Spleen (tissue), 11 donors: ENCODE measurements at regions not wholly inside any gene's neighbourhood (a gene's known extent, or its start where the extent isn't known, plus 50 kb on each side); places are given as distances from the start of the nearest gene placed in this dataset.

Experiments
- DNase-seq: peaks from one replicate; pipeline ENCODE4 v3.0.0-alpha.2; 2020
- H3K27ac ChIP-seq, 8 donors: fragments of 200-600 bp; sonication (generic) in 7 of 8; 1 replicate in 4 of 8; 2 replicates in 4 of 8; pipeline versions ENCODE4 v1.5.0 to v1.8.0; 2016 to 2021; ENCODE audit warnings: inconsistent platforms in 4 of 8, mild to moderate bottlenecking in 4 of 8, moderate library complexity in 1 of 8
- H3K27me3 ChIP-seq, 7 donors: fragments of 200-600 bp; sonication (generic) in 6 of 7; replicated peaks in 1 of 7; 1 replicate in 4 of 7; 2 replicates in 3 of 7; pipeline versions ENCODE4 v1.5.0 to v1.8.0; 2016 to 2021; ENCODE audit warnings: inconsistent platforms in 3 of 7, mild to moderate bottlenecking in 1 of 7
- H3K36me3 ChIP-seq, 6 donors: fragments of 200-600 bp; sonication (generic) in 5 of 6; 1 replicate in 4 of 6; 2 replicates in 2 of 6; pipeline versions ENCODE4 v1.5.0 to v1.8.0; 2016 to 2021; ENCODE audit warnings: inconsistent platforms in 2 of 6
- H3K4me1 ChIP-seq, 6 donors: fragments of 200-600 bp; sonication (generic) in 5 of 6; 1 replicate in 3 of 6; 2 replicates in 3 of 6; pipeline versions ENCODE4 v1.5.0 to v1.8.0; 2016 to 2021; ENCODE audit warnings: inconsistent platforms in 3 of 6
- H3K4me3 ChIP-seq, 8 donors: fragments of 200-600 bp; sonication (generic) in 7 of 8; 1 replicate in 4 of 8; 2 replicates in 4 of 8; pipeline versions ENCODE4 v1.5.0 to v1.8.0; 2016 to 2021; ENCODE audit warnings: inconsistent platforms in 4 of 8, mild to moderate bottlenecking in 4 of 8, moderate library complexity in 2 of 8
- H3K9me3 ChIP-seq, 8 donors: fragments of 200-600 bp; sonication (generic) in 7 of 8; 1 replicate in 4 of 8; 2 replicates in 4 of 8; pipeline versions ENCODE4 v1.5.0 to v1.8.0; 2016 to 2021; ENCODE audit warnings: inconsistent platforms in 4 of 8
- CTCF ChIP-seq, 11 experiments: fragments of 200-600 bp in 7 of 11; fragments of 450-650 bp in 4 of 11; sonication (generic) in 4 of 11; IDR thresholded peaks in 8 of 11; conservative IDR thresholded peaks in 3 of 11; 1 replicate in 7 of 11; 2 replicates in 4 of 11; pipeline versions ENCODE4 v1.4.0 to v1.8.0; 2016 to 2021; ENCODE audit warnings: antibody characterized with exemption in 11 of 11, inconsistent platforms in 4 of 11, mild to moderate bottlenecking in 1 of 11
- POLR2A ChIP-seq, 3 donors: fragments of 450-650 bp; IDR thresholded peaks; one replicate each; pipeline ENCODE4 v1.5.1; 2017; ENCODE audit warnings: antibody characterized with exemption in 3 of 3, mild to moderate bottlenecking in 1 of 3
- POLR2AphosphoS5 ChIP-seq, 3 donors: sonication (generic); formaldehyde crosslinking; IDR thresholded peaks; one replicate each; pipeline ENCODE4 v1.5.1; 2017; ENCODE audit warnings: antibody characterized with exemption in 3 of 3
- WGBS, 5 donors: extraction: QIAGEN DNeasy Blood & Tissue Kit in 3 of 5; methylation state at CpG; one replicate each; pipeline versions ENCODE4 v1.1.5 to v1.1.7; 2013 to 2018; 5-methylcytosine and 5-hydroxymethylcytosine counted together
- intact Hi-C: fragments of 100-400 bp; cut with DNase I; formaldehyde crosslinking; loops from one replicate; pipeline ENCODE4 v1.15.0; 2023; ENCODE audit warnings: low total_unique reads
- donor health status: healthy with polysubstance abuse.
- donor health status: DM: no; HTN: no; CAD: no; lungs with moderate emphysema.
- donor health status: DM: no; HTN: no; CAD: no.
- donor health status: Bipolar disorder and iron deficiency.
- donor health status: healthy.
- donor health status: DM: no; HTN: no; CAD: no.
- donor health status: DM: yes; HTN: yes; CAD: no.

- no peaks in the 10 kb centered on the region for H3K27me3 ChIP-seq
- no peak overlapping the region for H3K27ac ChIP-seq
- no peaks in the 10 kb centered on the region for H3K4me1 ChIP-seq
- H3K9me3 ChIP-seq = no peaks in the 10 kb centered on the region
- no peak for TF ChIP-seq POLR2A (IDR thresholded peaks at IDR 0.05)
- TF ChIP-seq CTCF (IDR thresholded peaks at IDR 0.05 in 8 of 11, conservative IDR thresholded peaks at IDR 0.05 in 3 of 11) = no peak
- no peak for TF ChIP-seq POLR2AphosphoS5 (IDR thresholded peaks at IDR 0.05)
- intact Hi-C loops = no loop called here
- DNase-seq = no peak
- 74 to 91% (median 77%) methylated on average over 2 of the region's 2 CpGs for WGBS, 5 donors
- H3K4me3 ChIP-seq = no peak overlapping the region
- no peaks in the 10 kb centered on the region for H3K36me3 ChIP-seq
These were observed 310.3 kb downstream of the EFNB2 start for GRCh38 chr13:106225126-106225525.

GRCh38 chr13:106220211-106220610 lies 315.3 kb downstream of the EFNB2 start:
- no peaks in the 10 kb centered on the region for H3K9me3 ChIP-seq
- intact Hi-C loops = no loop called here
- H3K36me3 ChIP-seq = no peaks in the 10 kb centered on the region
- WGBS, 5 donors = 87 to 98% (median 91%) methylated on average over 3 of the region's 3 CpGs
- TF ChIP-seq CTCF (IDR thresholded peaks at IDR 0.05 in 8 of 11, conservative IDR thresholded peaks at IDR 0.05 in 3 of 11) = no peak
- no peak for TF ChIP-seq POLR2AphosphoS5 (IDR thresholded peaks at IDR 0.05)
- no peak for TF ChIP-seq POLR2A (IDR thresholded peaks at IDR 0.05)
- H3K4me3 ChIP-seq = no peak overlapping the region
- DNase-seq = no peak
- H3K4me1 ChIP-seq = no peaks in the 10 kb centered on the region
- no peaks in the 10 kb centered on the region for H3K27me3 ChIP-seq
- H3K27ac ChIP-seq = no peak overlapping the region

DNA sequence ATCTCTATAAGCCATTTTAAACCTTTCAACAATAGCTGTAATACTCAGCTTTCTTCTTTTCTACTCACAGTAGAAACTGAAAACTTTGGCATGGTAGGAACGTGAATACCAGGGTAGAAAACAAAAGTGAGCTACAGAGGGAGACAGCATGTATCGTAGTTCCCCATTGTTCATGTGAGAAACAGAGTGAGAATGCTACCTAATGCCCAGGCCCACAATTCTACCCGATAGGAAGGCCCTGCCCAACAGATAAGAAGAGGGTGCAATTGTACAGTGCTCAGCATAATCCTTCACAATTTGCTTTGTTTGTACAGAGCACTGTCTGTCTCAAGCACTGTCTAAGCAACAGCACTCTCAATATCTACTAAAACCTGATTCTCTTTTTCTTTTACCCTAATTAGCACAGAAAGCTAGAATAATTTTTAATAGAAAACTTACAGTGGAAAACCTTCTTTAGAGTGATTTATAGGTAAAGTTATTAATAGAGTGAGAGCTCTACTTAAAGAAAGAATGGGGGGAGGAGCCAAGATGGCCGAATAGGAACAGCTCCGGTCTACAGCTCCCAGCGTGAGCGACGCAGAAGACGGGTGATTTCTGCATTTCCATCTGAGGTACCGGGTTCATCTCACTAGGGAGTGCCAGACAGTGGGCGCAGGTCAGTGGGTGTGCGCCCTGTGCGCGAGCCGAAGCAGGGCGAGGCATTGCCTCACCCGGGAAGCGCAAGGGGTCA lies 322.3 kb downstream of the EFNB2 start:
- Histone ChIP-seq H3K9me3 (peaks cover 0 to 3% (median 0%) of the 10 kb centered on the region in 8 donors), H3K27ac (no peak overlapping the region), H3K4me3 (no peak overlapping the region), H3K36me3 (no peaks in the 10 kb centered on the region), H3K4me1 (no peaks in the 10 kb centered on the region), H3K27me3 (no peaks in the 10 kb centered on the region)
- WGBS, 5 donors = 90 to 94% (median 91%) methylated on average over 17 to 18 of the region's 18 CpGs
- DNase-seq = no peak
- no peak for TF ChIP-seq POLR2A (IDR thresholded peaks at IDR 0.05)
- TF ChIP-seq POLR2AphosphoS5 (IDR thresholded peaks at IDR 0.05) = no peak
- TF ChIP-seq CTCF (IDR thresholded peaks at IDR 0.05 in 8 of 11, conservative IDR thresholded peaks at IDR 0.05 in 3 of 11) = no peak
- intact Hi-C loops = no loop called here

DNA sequence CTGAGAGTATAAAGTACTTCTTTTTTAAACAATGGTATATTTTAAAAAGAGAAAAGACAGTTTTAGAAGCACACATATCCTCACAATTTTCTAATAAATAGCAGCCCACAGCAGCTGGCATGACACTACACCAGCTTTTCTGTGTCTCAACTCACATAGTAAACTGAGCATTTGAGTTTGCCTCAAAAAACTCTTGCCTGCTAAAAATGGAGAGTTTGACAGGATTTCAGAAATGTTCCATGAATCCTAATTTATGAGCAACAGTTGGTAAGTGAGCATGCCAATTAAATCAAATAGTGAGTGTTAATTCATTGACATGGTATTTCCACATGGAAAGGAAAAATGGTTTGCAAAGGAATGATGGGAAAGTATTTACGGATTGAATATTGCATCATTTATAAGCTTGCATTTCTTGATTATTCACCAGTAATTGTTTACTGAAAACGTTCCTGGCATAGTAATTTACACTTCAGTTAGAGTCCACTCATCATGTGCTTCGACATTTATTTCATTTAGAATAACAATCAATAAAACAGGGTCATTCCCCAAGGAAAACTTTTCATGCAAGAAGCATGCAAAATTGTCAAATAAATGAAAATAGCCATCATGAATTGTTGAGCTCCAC lies 323.0 kb downstream of the EFNB2 start:
- no peaks in the 10 kb centered on the region for H3K4me1 ChIP-seq
- H3K36me3 ChIP-seq = no peaks in the 10 kb centered on the region

More for the DNA sequence above, 323.0 kb downstream of the EFNB2 start:
- intact Hi-C loops = no loop called here
- Histone ChIP-seq H3K27me3 (no peaks in the 10 kb centered on the region), H3K4me3 (no peak overlapping the region), H3K9me3 (peaks cover 0 to 3% (median 0%) of the 10 kb centered on the region in 8 donors), H3K27ac (no peak overlapping the region)
- no peak for DNase-seq
- 62 to 75% (median 72%) methylated on average over 3 of the region's 3 CpGs for WGBS, 5 donors
- no peak for TF ChIP-seq CTCF (IDR thresholded peaks at IDR 0.05 in 8 of 11, conservative IDR thresholded peaks at IDR 0.05 in 3 of 11)
- no peak for TF ChIP-seq POLR2A (IDR thresholded peaks at IDR 0.05)
- TF ChIP-seq POLR2AphosphoS5 (IDR thresholded peaks at IDR 0.05) = no peak
